Muscle layer of colon (tissue), 2 donors: ENCODE measurements at regions not wholly inside any gene's neighbourhood (a gene's known extent, or its start where the extent isn't known, plus 50 kb on each side); places are given as distances from the start of the nearest gene placed in this dataset.

ENCODE experiments used
- H3K27ac ChIP-seq: one replicate; pipeline ENCODE4 v1.7.0; 2013; ENCODE audit warnings: low read depth, mild to moderate bottlenecking, low read length, moderate library complexity
- H3K27me3 ChIP-seq, 2 donors: one replicate each; pipeline ENCODE4 v1.7.0; 2013; ENCODE audit warnings: low read length in 2 of 2, mild to moderate bottlenecking in 2 of 2; ENCODE audit not compliant: insufficient read depth in 2 of 2, control insufficient read depth in 1 of 2
- H3K36me3 ChIP-seq: one replicate; pipeline ENCODE4 v1.7.0; 2013; ENCODE audit warnings: mild to moderate bottlenecking, low read length; ENCODE audit not compliant: insufficient read depth
- H3K4me1 ChIP-seq: one replicate; pipeline ENCODE4 v1.7.0; 2013; ENCODE audit warnings: mild to moderate bottlenecking, low read length; ENCODE audit not compliant: insufficient read depth
- H3K4me3 ChIP-seq, 2 donors: one replicate each; pipeline ENCODE4 v1.7.0; 2013; ENCODE audit warnings: low read length in 2 of 2, low read depth in 1 of 2, mild to moderate bottlenecking in 1 of 2, moderate library complexity in 1 of 2
- H3K9ac ChIP-seq: one replicate; pipeline ENCODE4 v1.7.0; 2013; ENCODE audit warnings: low read length
- H3K9me3 ChIP-seq: one replicate; pipeline ENCODE4 v1.7.0; 2013; ENCODE audit warnings: mild to moderate bottlenecking, low read length
- donor health status: abdominal sarcoma.
- donor health status: Adenocarcinoma of cecum.

DNA sequence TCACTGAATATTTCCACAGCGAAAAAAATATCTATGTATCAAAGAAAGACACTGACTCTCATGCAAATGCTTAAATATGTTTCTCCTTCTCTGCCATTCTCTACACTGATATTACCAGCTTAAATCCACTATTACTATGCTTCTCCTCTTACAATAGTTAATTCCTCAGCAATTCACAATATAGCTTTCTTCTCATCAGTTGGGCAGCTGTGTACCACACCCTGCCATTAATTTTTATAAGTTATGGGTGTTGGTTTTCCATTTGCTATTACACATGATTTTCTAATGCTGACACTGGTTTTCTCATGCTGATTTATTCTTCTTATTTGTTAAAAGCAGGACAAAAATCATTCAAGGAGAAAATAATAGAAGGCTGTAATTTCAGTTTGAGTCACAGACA, 251.8 kb downstream of the TBX15 start:
- Histone ChIP-seq H3K4me1 (no peaks in the 10 kb centered on the region), H3K36me3 (no peaks in the 10 kb centered on the region), H3K27me3 (no peaks in the 10 kb centered on the region), H3K27ac (no peak overlapping the region), H3K9me3 (no peaks in the 10 kb centered on the region), H3K9ac (no peak overlapping the region), H3K4me3 (no peak overlapping the region)

DNA sequence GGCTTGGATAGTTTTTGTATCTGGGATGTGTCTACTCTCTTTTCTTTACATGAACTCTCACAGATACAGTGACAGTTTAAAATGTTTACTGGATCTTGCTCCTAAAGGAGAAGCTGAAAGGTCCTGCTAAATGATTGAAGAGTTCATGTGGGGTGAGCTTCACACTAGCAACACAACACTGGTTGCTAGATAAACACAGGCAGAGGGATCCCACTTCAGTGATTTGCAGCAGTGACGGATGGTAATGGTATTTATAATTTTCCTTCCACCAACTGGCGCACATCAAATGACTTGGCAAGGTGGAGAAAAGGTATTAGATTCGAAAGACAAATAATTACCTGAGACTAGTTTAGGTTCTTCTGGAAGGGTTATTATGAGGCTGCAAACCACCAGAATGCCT, 270.2 kb downstream of the TBX15 start:
- Histone ChIP-seq H3K4me3 (no peak overlapping the region), H3K27me3 (no peaks in the 10 kb centered on the region), H3K9me3 (no peaks in the 10 kb centered on the region), H3K27ac (no peak overlapping the region), H3K4me1 (no peaks in the 10 kb centered on the region), H3K9ac (no peak overlapping the region), H3K36me3 (no peaks in the 10 kb centered on the region)

DNA sequence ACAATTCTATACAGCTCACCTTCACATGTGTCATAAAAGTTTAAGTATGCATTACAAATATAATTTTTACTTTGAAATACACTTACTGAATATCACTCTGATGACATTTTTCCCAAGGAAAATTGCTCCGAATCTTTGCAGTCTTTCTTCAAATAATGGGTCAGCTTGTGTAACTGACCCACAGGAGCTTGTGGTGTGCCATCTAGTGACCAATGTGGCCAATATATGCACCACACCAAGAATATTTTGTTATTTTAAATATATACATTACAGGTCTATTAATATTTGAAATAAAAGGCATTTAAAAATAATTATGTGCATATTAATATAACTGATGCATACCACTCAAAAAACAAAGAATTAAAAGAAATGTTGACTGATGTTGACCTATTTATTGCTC, 271.4 kb downstream of the TBX15 start:
- Histone ChIP-seq H3K27me3 (no peaks in the 10 kb centered on the region), H3K36me3 (no peaks in the 10 kb centered on the region), H3K9me3 (no peaks in the 10 kb centered on the region), H3K27ac (no peak overlapping the region), H3K4me3 (no peak overlapping the region), H3K4me1 (no peaks in the 10 kb centered on the region), H3K9ac (no peak overlapping the region)

DNA sequence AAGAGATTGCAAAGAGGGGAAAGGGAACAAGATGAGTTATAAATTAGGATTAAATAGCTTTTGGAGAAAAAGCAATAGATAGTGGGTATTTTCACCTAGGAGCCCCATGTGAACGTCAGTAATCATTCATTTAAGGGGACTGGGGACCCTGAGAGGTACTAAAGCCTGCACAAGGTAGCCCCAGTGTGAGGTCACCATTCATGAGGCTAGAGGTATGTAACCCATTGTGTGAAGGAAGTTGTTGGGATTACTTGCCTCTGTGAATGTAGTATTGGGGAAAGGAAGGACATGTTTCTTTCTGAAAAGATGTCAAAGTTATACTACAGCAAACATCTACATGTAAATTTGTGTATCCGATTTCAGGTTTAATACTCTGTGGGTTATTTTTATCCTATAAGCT, 276.8 kb downstream of the TBX15 start:
- Histone ChIP-seq H3K9me3 (no peaks in the 10 kb centered on the region), H3K4me3 (no peak overlapping the region), H3K27me3 (no peaks in the 10 kb centered on the region), H3K4me1 (no peaks in the 10 kb centered on the region), H3K27ac (no peak overlapping the region), H3K36me3 (no peaks in the 10 kb centered on the region), H3K9ac (no peak overlapping the region)

- Histone ChIP-seq H3K4me3 (no peak overlapping the region), H3K4me1 (no peaks in the 10 kb centered on the region), H3K9me3 (no peaks in the 10 kb centered on the region), H3K27ac (no peak overlapping the region), H3K9ac (no peak overlapping the region), H3K27me3 (no peaks in the 10 kb centered on the region), H3K36me3 (no peaks in the 10 kb centered on the region)
Measured at GRCh38 chr1:118698911-118699310, 289.2 kb downstream of the TBX15 start.

DNA sequence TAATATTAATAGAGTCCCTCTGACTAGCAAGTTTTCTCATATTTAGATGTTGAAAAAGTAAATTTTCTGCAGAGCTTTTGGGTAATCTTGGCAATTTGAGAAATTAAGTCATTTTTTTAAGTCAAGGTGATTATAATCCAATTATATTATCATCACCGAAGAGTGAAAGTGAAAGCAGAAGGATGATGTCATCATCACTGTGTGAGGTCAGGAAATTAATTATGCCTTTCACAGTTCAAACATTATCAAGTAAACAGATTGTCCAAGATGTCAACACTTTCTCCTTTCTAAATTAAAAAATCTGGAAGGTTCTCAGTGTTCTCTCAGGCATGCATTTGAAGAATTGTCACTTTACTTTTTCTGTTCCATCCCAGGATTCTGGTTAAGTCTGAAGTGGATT, 296.0 kb downstream of the TBX15 start:
- H3K4me1 ChIP-seq: no peaks in the 10 kb centered on the region
- H3K4me3 ChIP-seq: no peak overlapping the region
- H3K27me3 ChIP-seq: no peaks in the 10 kb centered on the region
- H3K27ac ChIP-seq: no peak overlapping the region
- no peaks in the 10 kb centered on the region for H3K36me3 ChIP-seq
- no peak overlapping the region for H3K9ac ChIP-seq
- H3K9me3 ChIP-seq: no peaks in the 10 kb centered on the region

- H3K4me3 ChIP-seq: no peak overlapping the region
- no peaks in the 10 kb centered on the region for H3K4me1 ChIP-seq
- no peaks in the 10 kb centered on the region for H3K36me3 ChIP-seq
- no peak overlapping the region for H3K9ac ChIP-seq
- H3K27ac ChIP-seq: no peak overlapping the region
- H3K9me3 ChIP-seq: no peaks in the 10 kb centered on the region
- no peaks in the 10 kb centered on the region for H3K27me3 ChIP-seq
Measured at GRCh38 chr1:118688891-118689290, 299.3 kb downstream of the TBX15 start.

- Histone ChIP-seq H3K27ac (no peak overlapping the region), H3K9me3 (no peaks in the 10 kb centered on the region), H3K4me3 (no peak overlapping the region), H3K9ac (no peak overlapping the region), H3K36me3 (no peaks in the 10 kb centered on the region), H3K27me3 (no peaks in the 10 kb centered on the region), H3K4me1 (no peaks in the 10 kb centered on the region)
Measured at GRCh38 chr1:118661769-118662320, 326.3 kb downstream of the TBX15 start.

GRCh38 chr1:118660769-118661168, 327.4 kb downstream of the TBX15 start:
- H3K27ac ChIP-seq: no peak overlapping the region
- H3K27me3 ChIP-seq: no peaks in the 10 kb centered on the region
- no peaks in the 10 kb centered on the region for H3K36me3 ChIP-seq
- H3K4me3 ChIP-seq: no peak overlapping the region
- no peaks in the 10 kb centered on the region for H3K9me3 ChIP-seq
- no peaks in the 10 kb centered on the region for H3K4me1 ChIP-seq
- H3K9ac ChIP-seq: no peak overlapping the region

GRCh38 chr1:118659646-118660045, 328.5 kb downstream of the TBX15 start:
- H3K9me3 ChIP-seq: no peaks in the 10 kb centered on the region
- no peak overlapping the region for H3K27ac ChIP-seq
- H3K4me1 ChIP-seq: no peaks in the 10 kb centered on the region
- no peak overlapping the region for H3K4me3 ChIP-seq
- no peaks in the 10 kb centered on the region for H3K27me3 ChIP-seq
- H3K36me3 ChIP-seq: no peaks in the 10 kb centered on the region
- H3K9ac ChIP-seq: no peak overlapping the region

- Histone ChIP-seq H3K4me3 (no peak overlapping the region), H3K36me3 (no peaks in the 10 kb centered on the region), H3K9ac (no peak overlapping the region), H3K27me3 (no peaks in the 10 kb centered on the region), H3K27ac (no peak overlapping the region), H3K9me3 (no peaks in the 10 kb centered on the region), H3K4me1 (peaks cover 19% of the 10 kb centered on the region)
Measured at GRCh38 chr1:118650107-118650807, 337.9 kb downstream of the TBX15 start.
